A549 (cell line): ENCODE measurements at regions not wholly inside any gene's neighbourhood (a gene's known extent, or its start where the extent isn't known, plus 50 kb on each side); places are given as distances from the start of the nearest gene placed in this dataset.
"Not testable (repeated sequence)": the region's sequence is repeated elsewhere in the genome, so short reads cannot be mapped to it uniquely, and the experiment has no call there.

Experiments used
- ATAC-seq, 2 experiments: fragments of 200-7000 bp in 1 of 2; fragments of >200 bp in 1 of 2; cut with Nextera tagmentation in 1 of 2; cut with Tn5 transposase in 1 of 2; 3 replicates each; pipeline versions ENCODE4 v1.8.0 to v1.9.1; 2018 to 2020; ENCODE audit warnings: mild to moderate bottlenecking in 1 of 2, moderate library complexity in 1 of 2
- CTCF ChIA-PET: fragments of 300-600 bp; sonication (Branson Sonifier 250); formaldehyde crosslinking; extraction: SDS; loops from one replicate; lab custom pipeline; 2021; ENCODE audit warnings: antibody characterized with exemption, inconsistent platforms; lab: Yijun Ruan, JAX
- POLR2A ChIA-PET: fragments of 350-600 bp; formaldehyde crosslinking; extraction: SDS; loops from one replicate; lab custom pipeline; 2021; ENCODE audit warnings: antibody characterized with exemption, inconsistent platforms; lab: Yijun Ruan, JAX
- DNase-seq, 2 experiments: peaks; one replicate each; pipeline versions ENCODE4 v3.0.0 to v3.0.0-alpha.2; 2011 to 2016; ENCODE audit warnings: low read depth in 1 of 2, low spot score in 1 of 2
- FAIRE-seq: peaks from 2 replicates; lab custom pipeline; 2011; peaks lifted over from hg19 to GRCh38; lab: Jason Lieb, UNC
- H3K27ac ChIP-seq, 2 experiments: fragments of >200 bp; sonication (Bioruptor Twin); formaldehyde crosslinking; 3 replicates each; pipeline ENCODE4 v1.5.1; 2016 to 2017
- H3K4me1 ChIP-seq: fragments of >200 bp; sonication (Bioruptor Twin); formaldehyde crosslinking; 3 replicates; pipeline ENCODE4 v1.6.1; 2016
- H3K4me2 ChIP-seq: fragments of >200 bp; sonication (Bioruptor Twin); formaldehyde crosslinking; 3 replicates; pipeline ENCODE4 v1.6.1; 2016
- H3K4me3 ChIP-seq: fragments of >200 bp; sonication (Bioruptor Twin); formaldehyde crosslinking; 3 replicates; pipeline ENCODE4 v1.5.1; 2016
- H3K9me3 ChIP-seq: fragments of >200 bp; sonication (Bioruptor Twin); formaldehyde crosslinking; 3 replicates; pipeline ENCODE4 v1.6.1; 2016
- BCL3 ChIP-seq: fragments of >200 bp; sonication (Bioruptor Twin); formaldehyde crosslinking; IDR thresholded peaks from 3 replicates; pipeline ENCODE4 v1.6.1; 2016
- CBX2 ChIP-seq: fragments of 200-600 bp; sonication (generic); IDR thresholded peaks from 2 replicates; pipeline ENCODE4 v1.6.1; 2016; ENCODE audit warnings: low read depth, mild to moderate bottlenecking, borderline replicate concordance
- CEBPB ChIP-seq, 2 experiments: fragments of >200 bp in 1 of 2; sonication (Bioruptor Twin) in 1 of 2; formaldehyde crosslinking in 1 of 2; IDR thresholded peaks; 2 replicates each; pipeline ENCODE4 v1.6.1; 2012 to 2016
- ELK1 ChIP-seq: fragments of 150-350 bp; IDR thresholded peaks from 2 replicates; pipeline ENCODE4 v1.6.1; 2014; ENCODE audit warnings: low read depth, mild to moderate bottlenecking, low read length
- ESRRA ChIP-seq: fragments of 150-350 bp; IDR thresholded peaks from 2 replicates; pipeline ENCODE4 v1.6.1; 2014; ENCODE audit warnings: mild to moderate bottlenecking, low read length, borderline replicate concordance
- HEYL ChIP-seq: fragments of 250-450 bp; sonication (Bioruptor Pico); IDR thresholded peaks from 2 replicates; pipeline ENCODE4 v1.8.0; 2021; ENCODE audit warnings: mild to moderate bottlenecking, moderate library complexity
- HMGXB4 ChIP-seq: fragments of 250-450 bp; sonication (Bioruptor Pico); IDR thresholded peaks from 2 replicates; pipeline ENCODE4 v1.5.0; 2021; ENCODE audit warnings: mild to moderate bottlenecking, moderate library complexity, borderline replicate concordance
- MAFK ChIP-seq: fragments of 450-650 bp; IDR thresholded peaks from 2 replicates; pipeline ENCODE4 v1.6.1; 2014; ENCODE audit not compliant: partially characterized antibody
- NFE2L2 ChIP-seq: fragments of 150-350 bp; conservative IDR thresholded peaks from 2 replicates; pipeline ENCODE4 v1.6.1; 2014; ENCODE audit warnings: low read length
- RAD21 ChIP-seq, 2 experiments: fragments of >200 bp in 1 of 2; sonication (Bioruptor Twin) in 1 of 2; formaldehyde crosslinking in 1 of 2; IDR thresholded peaks in 1 of 2; conservative IDR thresholded peaks in 1 of 2; 2 replicates in 1 of 2; 3 replicates in 1 of 2; pipeline ENCODE4 v1.6.1; 2012 to 2018; ENCODE audit warnings: inconsistent platforms in 1 of 2
- RCOR1 ChIP-seq: fragments of 150-350 bp; IDR thresholded peaks from 2 replicates; pipeline ENCODE4 v1.6.1; 2014; ENCODE audit warnings: antibody characterized with exemption, low read length, low read depth
- USF2 ChIP-seq: fragments of 450-650 bp; IDR thresholded peaks from 2 replicates; pipeline ENCODE4 v1.6.1; 2014; ENCODE audit warnings: antibody characterized with exemption
- ZC3H11A ChIP-seq: fragments of 450-650 bp; IDR thresholded peaks from 2 replicates; pipeline ENCODE4 v1.6.1; 2014; ENCODE audit warnings: antibody characterized with exemption, mild to moderate bottlenecking
- whole genome bisulfite sequencing: methylation state at CpG from one replicate; pipeline ENCODE4 v1.1.6; 2017; ENCODE audit errors: missing lambda C conversion rate; 5-methylcytosine and 5-hydroxymethylcytosine counted together

- TF ChIP-seq CEBPB (IDR thresholded peaks at IDR 0.05), result peak; percentile 58 to 84; a peak in 3 of 4 replicates
- no peak for TF ChIP-seq ZC3H11A
- no peak for TF ChIP-seq MAFK
- TF ChIP-seq NFE2L2, result no peak
- no peak for TF ChIP-seq ELK1
- TF ChIP-seq CBX2, result no peak
- no peak for TF ChIP-seq HMGXB4
- CTCF ChIA-PET, result no interaction called here
- Histone ChIP-seq H3K27ac (peak overlapping the region; percentile 63 to 85), H3K4me1 (peaks cover 11% of the 10 kb centered on the region; the same call in 2 of the 3 replicates), H3K4me2 (peak overlapping the region; percentile 41), H3K9me3 (peaks cover 4% of the 10 kb centered on the region; the same call in 2 of the 3 replicates), H3K4me3 (no peak overlapping the region)
- FAIRE-seq, result no peak
- 44% methylated on average over 4 of the region's 4 CpGs for WGBS
- no peak for ATAC-seq
- peak in 1 of 2 experiments; percentile 43 for DNase-seq
- POLR2A ChIA-PET, result no interaction called here
Measured at GRCh38 chr7:106568680-106569499, 92.1 kb downstream of the CCDC71L start.

- WGBS, result 53% methylated on average over 2 of the region's 2 CpGs
- Histone ChIP-seq H3K9me3 (peaks cover 4% of the 10 kb centered on the region; the same call in 2 of the 3 replicates), H3K4me3 (no peak overlapping the region), H3K27ac (peak overlapping the region; percentile 63 to 85), H3K4me2 (peak overlapping the region; percentile 41), H3K4me1 (peaks cover 11% of the 10 kb centered on the region; the same call in 2 of the 3 replicates)
- ChIA-PET CTCF (no interaction called here), POLR2A (no interaction called here)
- no peak for DNase-seq
- ATAC-seq, result no peak
- FAIRE-seq, result no peak
- no peak for TF ChIP-seq ZC3H11A
- TF ChIP-seq RAD21 (conservative IDR thresholded peaks at IDR 0.05 in 1 of 2, IDR thresholded peaks at IDR 0.05 in 1 of 2), result no peak
- TF ChIP-seq USF2, result no peak
- TF ChIP-seq MAFK, result no peak
- no peak for TF ChIP-seq HEYL (CRISPR knock-in tag)
- no peak for TF ChIP-seq RCOR1
- TF ChIP-seq BCL3, result no peak
- TF ChIP-seq ESRRA, result no peak
- no peak for TF ChIP-seq NFE2L2
Measured at GRCh38 chr7:106568002-106568679, 92.8 kb downstream of the CCDC71L start.

- WGBS, result 76% methylated on average over 15 of the region's 15 CpGs
- H3K4me1 ChIP-seq, result peaks cover 11% of the 10 kb centered on the region; the same call in 2 of the 3 replicates
- H3K4me3 ChIP-seq, ATAC-seq, H3K4me2 ChIP-seq, FAIRE-seq, DNase-seq, H3K9me3 ChIP-seq, CTCF ChIA-PET, POLR2A ChIA-PET: not testable (repeated sequence)
- H3K27ac ChIP-seq, result peak overlapping the region in 1 of 2 experiments; percentile 63; a peak in 2 of 6 replicates
Measured at GRCh38 chr7:106567204-106568001, 93.6 kb downstream of the CCDC71L start.
